Right atrium auricular region (tissue), 2 donors: ENCODE measurements at regions not wholly inside any gene's neighbourhood (a gene's known extent, or its start where the extent isn't known, plus 50 kb on each side); places are given as distances from the start of the nearest gene placed in this dataset.
"Not testable (repeated sequence)": the region's sequence is repeated elsewhere in the genome, so short reads cannot be mapped to it uniquely, and the experiment has no call there.

Experiments
- DNase-seq: peaks from one replicate; pipeline ENCODE4 v3.0.0-alpha.2; 2019; ENCODE audit warnings: low spot score
- H3K27ac ChIP-seq, 2 donors: fragments of 200-600 bp; sonication (generic); 1 replicate in 1 of 2; 2 replicates in 1 of 2; pipeline ENCODE4 v1.5.1; 2016 to 2019
- H3K27me3 ChIP-seq, 2 donors: fragments of 200-600 bp; sonication (generic); one replicate each; pipeline versions ENCODE4 v1.5.1 to v1.6.0; 2017 to 2019
- H3K36me3 ChIP-seq: fragments of 200-600 bp; sonication (generic); one replicate; pipeline ENCODE4 v1.5.1; 2016
- H3K4me1 ChIP-seq, 2 donors: fragments of 200-600 bp; sonication (generic); one replicate each; pipeline versions ENCODE4 v1.5.1 to v1.6.0; 2017 to 2019
- H3K4me3 ChIP-seq, 2 donors: fragments of 200-600 bp; sonication (generic); 1 replicate in 1 of 2; 2 replicates in 1 of 2; pipeline ENCODE4 v1.5.1; 2017 to 2019; ENCODE audit warnings: mild to moderate bottlenecking in 1 of 2, moderate library complexity in 1 of 2
- H3K9me3 ChIP-seq, 2 donors: fragments of 200-600 bp; sonication (generic); one replicate each; pipeline ENCODE4 v1.5.1; 2019
- CTCF ChIP-seq, 2 donors: fragments of 200-600 bp; sonication (generic); IDR thresholded peaks; one replicate each; pipeline ENCODE4 v1.5.1; 2019; ENCODE audit warnings: antibody characterized with exemption in 2 of 2

- Histone ChIP-seq H3K4me1 (no peaks in the 10 kb centered on the region), H3K27me3 (no peaks in the 10 kb centered on the region), H3K27ac (no peak overlapping the region), H3K36me3 (no peaks in the 10 kb centered on the region), H3K9me3 (no peaks in the 10 kb centered on the region), H3K4me3 (no peak overlapping the region)
- no peak for DNase-seq
- no peak for TF ChIP-seq CTCF (IDR thresholded peaks at IDR 0.05)
Measured at GRCh38 chr6:119431799-119432198, 82.2 kb upstream of the MAN1A1 start.

GRCh38 chr6:119430805-119431204 lies 81.2 kb upstream of the MAN1A1 start:
- TF ChIP-seq CTCF (IDR thresholded peaks at IDR 0.05) = no peak
- Histone ChIP-seq H3K27me3 (no peaks in the 10 kb centered on the region), H3K27ac (no peak overlapping the region), H3K4me3 (no peak overlapping the region), H3K4me1 (no peaks in the 10 kb centered on the region), H3K9me3 (no peaks in the 10 kb centered on the region), H3K36me3 (no peaks in the 10 kb centered on the region)
- no peak for DNase-seq

GRCh38 chr6:119428633-119429032 lies 79.1 kb upstream of the MAN1A1 start:
- DNase-seq = no peak
- TF ChIP-seq CTCF (IDR thresholded peaks at IDR 0.05) = no peak
- H3K4me3 ChIP-seq = no peak overlapping the region
- no peaks in the 10 kb centered on the region for H3K27me3 ChIP-seq
- H3K36me3 ChIP-seq = no peaks in the 10 kb centered on the region
- no peaks in the 10 kb centered on the region for H3K4me1 ChIP-seq
- H3K9me3 ChIP-seq = peaks cover 0 to 2% of the 10 kb centered on the region in 2 donors
- no peak overlapping the region for H3K27ac ChIP-seq

- no peaks in the 10 kb centered on the region for H3K4me1 ChIP-seq
- no peak overlapping the region for H3K4me3 ChIP-seq
- TF ChIP-seq CTCF (IDR thresholded peaks at IDR 0.05) = no peak
- H3K27me3 ChIP-seq = no peaks in the 10 kb centered on the region
- peaks cover 0 to 16% of the 10 kb centered on the region in 2 donors for H3K9me3 ChIP-seq
- H3K36me3 ChIP-seq = no peaks in the 10 kb centered on the region
- no peak overlapping the region for H3K27ac ChIP-seq
- DNase-seq = no peak
Measured at GRCh38 chr6:119426619-119427018, 77.1 kb upstream of the MAN1A1 start.

GRCh38 chr6:119423996-119424395 lies 74.4 kb upstream of the MAN1A1 start:
- no peak overlapping the region for H3K4me3 ChIP-seq
- H3K27ac ChIP-seq = no peak overlapping the region
- H3K9me3 ChIP-seq = peaks cover 0 to 16% of the 10 kb centered on the region in 2 donors
- no peaks in the 10 kb centered on the region for H3K36me3 ChIP-seq
- H3K27me3 ChIP-seq = no peaks in the 10 kb centered on the region
- no peaks in the 10 kb centered on the region for H3K4me1 ChIP-seq
- DNase-seq = no peak
- no peak for TF ChIP-seq CTCF (IDR thresholded peaks at IDR 0.05)

- DNase-seq, H3K4me1 ChIP-seq, H3K27ac ChIP-seq, H3K36me3 ChIP-seq, H3K27me3 ChIP-seq, H3K4me3 ChIP-seq: not testable (repeated sequence)
- H3K9me3 ChIP-seq = peaks cover 0 to 31% of the 10 kb centered on the region in 2 donors
Measured at GRCh38 chr6:119418084-119418483, 68.5 kb upstream of the MAN1A1 start.
